KOPT-K1 (cell line): ENCODE measurements at regions not wholly inside any gene's neighbourhood (a gene's known extent, or its start where the extent isn't known, plus 50 kb on each side); places are given as distances from the start of the nearest gene placed in this dataset.

Experiments used
- H3K27ac ChIP-seq: fragments of 200-600 bp; sonication (generic); 2 replicates; pipeline ENCODE4 v1.5.1; 2016; ENCODE audit warnings: antibody characterized with exemption, mild to moderate bottlenecking, low read depth, low read length; ENCODE audit not compliant: poor library complexity, severe bottlenecking
- H3K36me3 ChIP-seq: fragments of 200-600 bp; sonication (generic); 2 replicates; pipeline ENCODE4 v1.5.1; 2017; ENCODE audit warnings: antibody characterized with exemption, mild to moderate bottlenecking, low read length, moderate library complexity; ENCODE audit not compliant: insufficient read depth
- H3K9me3 ChIP-seq: fragments of 200-600 bp; sonication (generic); 2 replicates; pipeline ENCODE4 v1.5.1; 2017; ENCODE audit warnings: antibody characterized with exemption, low read length, mild to moderate bottlenecking; ENCODE audit not compliant: insufficient read depth, poor library complexity, severe bottlenecking

DNA sequence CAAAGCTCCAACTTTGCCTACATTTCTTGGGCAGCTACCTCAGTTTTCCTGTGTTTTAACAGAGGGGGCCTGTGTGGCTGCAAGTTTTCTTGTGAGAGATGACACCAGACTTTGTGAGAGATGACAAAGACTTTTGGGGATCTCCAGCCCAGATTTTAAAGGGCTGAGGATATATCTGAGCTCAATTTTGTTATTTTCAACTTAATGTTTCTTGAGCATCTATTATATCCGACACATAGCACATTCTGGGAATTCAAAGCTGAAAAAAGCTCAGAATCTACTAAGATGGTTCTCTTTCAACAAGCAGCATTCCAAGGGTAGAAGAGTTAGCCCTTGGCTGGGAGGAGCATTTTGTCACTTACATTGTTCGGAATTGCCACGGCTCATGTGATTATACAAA, 53.4 kb upstream of the PTGFRN start:
- H3K9me3 ChIP-seq = no peaks in the 10 kb centered on the region
- H3K27ac ChIP-seq = no peak overlapping the region
- no peaks in the 10 kb centered on the region for H3K36me3 ChIP-seq

DNA sequence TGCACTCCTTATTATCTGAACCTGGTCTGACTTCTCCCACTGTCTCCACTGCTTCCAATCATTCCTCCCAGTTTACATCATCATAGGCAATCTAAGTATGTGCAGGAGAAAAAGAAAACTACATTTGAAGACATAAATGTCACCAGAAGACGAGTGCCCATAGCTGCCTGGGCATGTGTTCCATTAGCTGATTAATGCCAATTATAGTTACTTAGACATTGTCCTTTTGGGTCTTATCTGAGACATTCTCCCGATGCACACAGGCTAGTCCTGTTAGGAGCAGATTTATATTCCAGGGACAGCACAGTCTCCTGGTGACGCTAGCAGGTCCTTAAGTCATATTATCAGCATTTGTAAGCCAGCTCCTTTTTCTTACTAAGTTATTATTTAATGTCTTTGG, 52.6 kb upstream of the PTGFRN start:
- Histone ChIP-seq H3K27ac (no peak overlapping the region), H3K36me3 (no peaks in the 10 kb centered on the region), H3K9me3 (no peaks in the 10 kb centered on the region)
